GM18951 (cell line): ENCODE measurements at regions not wholly inside any gene's neighbourhood (a gene's known extent, or its start where the extent isn't known, plus 50 kb on each side); places are given as distances from the start of the nearest gene placed in this dataset.

Experiments used
- POLR2A ChIP-seq: IDR thresholded peaks from 4 replicates; pipeline ENCODE4 v1.6.1; 2011; ENCODE audit warnings: mild to moderate bottlenecking; ENCODE audit not compliant: insufficient read length, insufficient read depth; ENCODE audit errors: extremely low read depth
- in situ Hi-C: fragments of 300-500 bp; cut with MboI; formaldehyde crosslinking; loops from one replicate; pipeline ENCODE4 v1.12.0; 2022; ENCODE audit warnings: low sequenced_read_pairs, mixed read lengths, inconsistent platforms; ENCODE audit not compliant: unreplicated experiment

DNA sequence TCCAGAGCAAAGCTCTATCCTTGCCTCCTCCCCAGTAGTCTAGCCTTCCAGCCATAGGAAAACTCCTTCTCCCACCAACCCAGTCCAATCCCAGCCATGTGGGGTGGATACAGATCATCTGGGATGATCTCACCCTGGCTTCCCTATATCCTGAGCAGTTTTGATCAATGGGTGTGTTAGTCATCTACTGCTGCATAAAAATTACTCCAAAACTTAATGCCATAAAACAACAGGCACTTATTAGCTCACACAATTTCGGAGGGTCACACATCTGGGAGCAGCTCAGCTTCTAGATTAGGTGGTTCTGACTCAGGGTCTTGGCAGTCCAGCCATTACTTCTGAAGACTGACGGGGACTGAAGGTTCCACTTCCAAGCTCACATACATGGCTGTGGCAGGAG is 190.4 kb downstream of the SPP2 start:
- in situ Hi-C loops = no loop called here
- TF ChIP-seq POLR2A = no peak

DNA sequence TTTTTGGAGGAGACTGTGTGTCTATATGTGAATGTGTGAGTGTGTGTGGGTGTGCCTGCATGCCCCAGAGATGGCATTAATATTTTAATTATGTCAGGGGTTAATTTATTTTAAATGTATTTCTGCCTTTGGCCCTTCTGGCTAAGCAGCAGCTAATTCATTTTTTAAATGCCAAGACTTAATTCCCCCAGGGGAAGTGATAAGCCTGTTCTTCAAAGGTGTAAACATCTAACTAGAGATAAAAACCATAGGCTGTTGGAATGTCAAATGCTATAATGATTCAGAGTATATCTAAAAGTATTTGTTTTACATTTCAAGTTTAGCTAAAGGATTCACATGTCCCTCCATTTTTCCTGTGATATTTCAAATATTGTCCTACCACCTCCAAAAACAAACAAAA is 184.7 kb downstream of the SPP2 start:
- in situ Hi-C loops = no loop called here
- TF ChIP-seq POLR2A = no peak

DNA sequence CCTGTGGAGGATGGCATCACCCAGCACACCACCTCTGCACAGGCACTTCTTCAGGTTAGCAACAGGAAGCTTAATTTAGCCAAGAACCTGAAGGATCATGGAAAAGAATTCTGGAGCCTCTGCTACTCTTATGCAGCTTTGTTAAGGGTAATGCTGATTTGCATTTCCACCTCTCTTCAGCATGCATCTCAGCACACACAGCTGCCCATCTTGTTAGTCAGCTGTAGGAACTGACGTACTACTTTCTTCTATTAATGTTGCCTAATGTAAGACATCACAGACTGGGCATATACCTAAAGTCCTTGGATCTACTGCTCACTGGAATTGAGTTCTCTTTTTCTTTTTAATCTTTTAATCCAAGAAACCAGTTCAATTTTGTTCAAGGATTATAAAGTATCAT is 181.0 kb downstream of the SPP2 start:
- in situ Hi-C loops = no loop called here
- TF ChIP-seq POLR2A = no peak

DNA sequence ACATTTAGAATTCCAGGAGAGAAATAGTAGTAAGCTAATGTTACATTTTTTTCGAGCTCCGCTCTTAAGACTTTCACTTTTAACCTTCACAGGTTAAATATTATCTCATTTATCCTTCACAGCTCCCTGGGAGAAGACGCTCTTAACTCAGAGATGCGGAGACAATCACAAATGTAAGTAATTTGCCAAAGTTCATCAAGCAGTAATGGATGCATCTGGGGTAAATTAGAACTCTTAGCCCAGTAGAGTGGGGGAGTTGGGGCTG is 168.5 kb downstream of the SPP2 start:
- no peak for TF ChIP-seq POLR2A
- in situ Hi-C loops = no loop called here

DNA sequence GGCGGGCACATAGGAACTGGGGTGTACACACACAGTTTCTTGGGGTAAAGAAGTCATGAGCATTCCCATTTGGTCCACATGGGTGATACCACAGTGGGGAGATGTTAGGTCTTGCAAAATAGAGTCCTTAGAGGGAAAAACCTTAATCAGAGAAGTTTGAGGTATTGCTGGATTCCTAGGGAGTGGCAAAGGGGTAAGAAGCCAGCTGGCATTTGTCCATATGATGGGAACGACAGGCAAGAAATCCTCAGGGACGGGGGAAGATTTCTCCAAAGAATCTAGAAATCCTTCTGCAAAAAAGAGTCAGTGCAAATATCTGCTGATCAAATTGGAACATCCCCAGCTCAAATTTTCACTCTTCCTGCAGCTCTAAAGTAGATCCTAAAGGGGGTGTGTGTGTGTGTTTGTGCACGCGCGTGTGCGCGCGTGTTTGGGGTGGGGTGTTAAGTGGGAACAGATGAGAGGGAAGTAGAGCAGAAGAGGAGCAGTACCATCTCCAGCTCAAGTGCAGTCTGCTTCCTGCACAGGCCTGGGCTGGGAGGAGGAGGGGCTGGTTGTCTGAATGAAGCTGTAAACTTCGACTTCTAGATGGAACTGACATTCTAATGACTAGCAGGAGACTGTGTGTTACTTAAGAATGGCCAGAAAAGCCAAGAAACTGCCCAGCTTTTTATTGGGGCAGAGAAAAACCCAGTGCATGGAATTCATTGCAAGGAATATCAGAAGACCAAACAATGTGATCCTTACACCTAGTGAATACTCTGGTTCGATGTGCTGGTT is 168.0 kb downstream of the SPP2 start:
- no peak for TF ChIP-seq POLR2A
- in situ Hi-C loops = no loop called here

DNA sequence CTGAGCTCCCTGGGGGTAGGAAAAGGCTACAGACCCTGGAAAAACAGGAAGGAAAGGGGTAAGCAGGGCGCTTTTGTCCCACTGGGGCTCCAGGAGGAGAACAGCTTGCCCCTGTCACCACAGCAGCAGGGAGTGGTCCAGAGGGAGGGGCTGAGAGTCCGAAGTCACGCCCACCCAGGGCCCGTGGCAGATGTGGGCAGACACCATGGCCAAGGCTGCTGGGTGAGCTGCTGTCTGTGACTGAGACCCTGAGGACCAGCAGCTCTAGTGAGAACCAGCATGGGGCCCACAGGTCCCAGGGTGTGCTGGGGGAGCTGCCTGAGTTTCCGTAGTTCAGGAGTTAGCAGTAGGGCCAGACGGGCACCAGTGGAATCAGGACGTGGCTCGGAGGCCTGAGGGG is 162.0 kb downstream of the SPP2 start:
- no peak for TF ChIP-seq POLR2A
- in situ Hi-C loops = no loop called here

DNA sequence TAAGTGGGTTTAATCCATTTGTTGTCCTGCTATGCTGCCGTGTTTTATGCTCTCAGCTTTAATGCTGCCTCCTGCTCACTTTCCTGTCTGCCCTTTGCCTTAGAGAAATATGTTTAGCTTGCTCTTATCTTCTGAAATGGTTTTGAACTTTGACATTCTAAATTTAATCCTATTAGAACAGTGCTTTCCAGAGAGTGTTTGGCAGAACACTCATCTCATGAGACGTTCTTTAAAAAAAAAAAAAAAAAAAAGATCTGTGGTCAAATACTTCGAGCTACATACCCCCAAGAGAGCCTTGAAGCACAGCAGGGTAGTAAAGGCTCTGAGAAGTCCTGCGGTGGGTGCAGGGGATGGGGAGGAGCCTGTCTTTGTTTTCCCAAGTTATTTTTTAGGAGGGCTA is 161.3 kb downstream of the SPP2 start:
- TF ChIP-seq POLR2A = no peak
- in situ Hi-C loops = no loop called here

DNA sequence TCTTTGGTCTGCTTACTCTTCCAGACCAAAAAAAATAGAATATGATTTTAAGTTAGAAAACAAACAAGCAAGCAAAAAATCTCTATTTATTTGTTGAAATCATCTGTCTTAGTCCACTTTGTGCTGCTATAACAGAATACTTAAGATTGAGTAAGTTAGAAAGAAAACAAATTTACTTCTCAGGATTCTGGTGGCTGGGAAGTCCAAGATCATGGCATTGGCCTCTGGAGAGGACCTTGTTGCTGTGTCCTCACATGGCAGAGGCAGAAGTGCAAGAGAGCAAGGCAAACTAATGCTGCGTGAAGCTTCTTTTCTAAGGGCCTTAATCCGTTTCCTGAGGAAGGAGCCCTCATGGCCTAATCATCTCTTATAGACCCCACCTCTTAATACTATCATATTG is 156.2 kb downstream of the SPP2 start:
- TF ChIP-seq POLR2A = no peak
- in situ Hi-C loops = no loop called here

DNA sequence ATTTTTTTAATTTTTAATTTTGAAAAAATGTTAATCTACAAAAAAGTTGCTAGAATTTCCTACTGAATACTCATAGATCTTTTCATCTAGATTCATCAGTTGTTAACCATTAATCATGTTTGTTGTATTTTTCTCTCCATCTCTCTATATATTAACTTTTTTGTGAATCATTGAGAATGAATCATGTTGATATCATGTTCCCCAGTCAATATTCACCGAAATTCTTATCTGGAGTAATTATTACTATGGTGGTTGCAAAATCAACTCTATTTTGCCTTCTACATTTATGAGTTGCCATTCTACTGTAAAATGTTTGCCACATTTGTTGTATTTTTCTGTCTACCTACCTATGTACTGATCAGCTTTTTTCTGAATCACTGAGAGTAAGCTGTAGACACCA is 154.0 kb downstream of the SPP2 start:
- no peak for TF ChIP-seq POLR2A
- in situ Hi-C loops = no loop called here

DNA sequence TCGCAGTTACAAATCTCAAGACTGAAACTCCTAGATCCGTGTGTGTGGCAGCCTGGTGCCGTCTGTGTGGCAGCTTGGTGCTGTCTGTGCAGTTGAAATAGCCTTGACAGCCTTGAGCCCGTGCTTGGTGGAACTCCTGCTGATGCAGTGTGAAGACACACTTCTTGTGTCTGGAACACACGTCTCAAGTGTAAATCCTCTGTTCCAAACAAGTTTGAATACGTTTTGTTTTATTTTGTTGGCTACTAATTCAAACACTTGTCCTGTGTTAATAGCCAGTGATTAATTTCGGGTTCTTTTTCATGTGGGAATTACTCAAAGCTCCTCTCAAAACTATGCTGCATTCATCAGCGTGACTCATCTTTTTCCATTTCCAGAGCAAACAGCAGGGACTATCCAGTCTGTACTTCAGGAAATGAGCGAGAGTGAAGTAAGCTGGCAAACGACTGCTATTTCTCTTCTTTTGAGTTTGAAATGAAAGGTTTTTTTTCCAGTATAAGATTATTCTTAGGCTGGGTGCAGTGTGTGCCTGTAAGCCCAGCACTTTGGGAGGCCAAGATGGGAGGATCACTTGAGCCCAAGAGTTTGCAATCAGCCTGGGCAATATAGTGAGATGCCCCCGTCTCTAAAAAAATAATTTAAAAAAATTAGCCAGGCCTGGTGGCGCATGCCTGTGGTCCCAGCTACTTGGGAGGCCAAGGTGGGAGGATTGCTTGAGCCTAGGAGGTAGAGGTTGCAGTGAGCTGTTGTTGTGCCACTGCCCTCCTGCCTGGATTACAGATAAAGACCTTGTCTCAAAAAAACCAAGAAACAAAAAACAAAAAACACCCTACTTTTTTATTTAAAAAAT is 152.9 kb downstream of the SPP2 start:
- in situ Hi-C loops = no loop called here
- TF ChIP-seq POLR2A = no peak

DNA sequence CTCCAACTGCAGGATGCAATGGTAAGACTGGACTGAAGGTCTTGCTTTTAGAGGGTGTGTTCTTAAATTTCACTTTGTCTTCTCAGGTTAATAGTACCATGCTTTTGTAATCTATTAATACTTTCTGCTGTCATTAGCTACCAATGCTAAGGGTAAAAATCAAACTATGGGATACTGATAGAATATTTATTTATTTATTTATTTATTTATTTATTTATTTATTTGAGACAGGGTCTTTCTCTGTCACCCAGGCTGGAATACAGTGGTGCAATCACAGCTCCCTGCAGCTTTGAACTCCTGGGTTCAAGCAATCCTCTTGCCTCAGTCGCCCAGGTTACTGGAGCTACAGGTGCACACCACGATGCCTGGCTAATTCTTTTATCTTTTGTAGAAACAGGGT is 152.1 kb downstream of the SPP2 start:
- in situ Hi-C loops = no loop called here
- TF ChIP-seq POLR2A = no peak

DNA sequence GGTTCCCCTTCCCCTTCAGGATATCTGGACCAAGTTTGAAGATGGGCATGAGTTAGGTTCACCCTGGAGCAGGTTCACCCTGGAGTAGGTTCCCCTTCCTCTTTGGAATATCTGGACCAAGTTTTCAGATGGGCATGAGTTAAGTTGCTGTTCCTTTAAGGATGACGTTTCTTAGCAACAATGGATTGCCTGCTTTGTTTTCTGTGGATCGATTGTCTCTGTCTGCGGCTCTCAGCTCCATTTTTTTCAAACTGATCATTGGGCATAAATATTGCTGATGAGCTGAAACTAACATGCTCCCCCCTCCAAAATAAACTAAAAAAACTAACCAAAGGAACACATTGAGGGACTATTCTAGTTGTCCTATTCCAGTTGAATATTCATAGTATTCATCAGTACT is 149.5 kb downstream of the SPP2 start:
- in situ Hi-C loops = no loop called here
- TF ChIP-seq POLR2A = no peak

DNA sequence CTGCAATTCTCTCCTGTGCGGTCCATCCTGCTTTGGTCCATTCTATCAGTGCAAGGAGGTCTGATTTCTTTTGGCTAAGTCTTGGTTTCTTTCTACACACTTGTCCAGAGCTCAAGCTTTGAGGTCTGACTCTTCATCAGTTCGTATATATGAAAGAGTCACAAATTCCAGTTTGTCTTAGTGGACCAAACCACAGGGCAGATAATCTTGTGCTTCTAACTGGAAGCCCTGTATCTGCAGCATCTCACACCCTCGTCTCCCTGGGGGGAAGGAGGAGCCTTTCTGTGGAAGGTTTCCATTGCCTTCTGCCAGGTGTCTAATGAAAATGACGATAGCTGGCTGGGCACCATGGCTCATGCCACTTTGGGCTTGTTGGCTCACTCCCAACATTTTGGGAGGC is 148.5 kb downstream of the SPP2 start:
- in situ Hi-C loops = no loop called here
- TF ChIP-seq POLR2A = no peak

DNA sequence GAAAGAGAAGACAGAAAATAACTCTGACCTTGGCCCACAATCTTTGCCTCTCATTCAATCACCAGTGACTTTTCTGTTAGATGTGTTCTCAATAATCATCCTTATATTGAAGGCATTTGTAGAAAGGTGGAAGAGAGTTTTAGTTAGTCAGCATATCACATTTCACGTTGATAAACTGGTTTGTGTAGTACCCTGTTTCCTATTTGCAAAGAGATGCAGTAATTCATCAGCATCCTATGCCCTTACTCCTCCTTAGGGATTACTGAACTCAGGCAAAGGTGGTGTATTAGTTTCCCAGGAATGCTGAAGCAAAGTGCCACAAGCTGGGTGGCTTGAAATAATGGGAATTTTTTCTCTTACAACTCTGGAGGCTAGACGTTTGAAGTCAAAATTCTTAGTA is 145.0 kb downstream of the SPP2 start:
- no peak for TF ChIP-seq POLR2A

More for the DNA sequence above, 145.0 kb downstream of the SPP2 start:
- in situ Hi-C loops = no loop called here
